Loucy (cell line): ENCODE measurements at regions not wholly inside any gene's neighbourhood (a gene's known extent, or its start where the extent isn't known, plus 50 kb on each side); places are given as distances from the start of the nearest gene placed in this dataset.

Source experiments
- EZH2phosphoT487 ChIP-seq: fragments of 200-600 bp; IDR thresholded peaks from 2 replicates; pipeline ENCODE4 v1.6.1; 2018; ENCODE audit warnings: antibody characterized with exemption, mild to moderate bottlenecking, moderate library complexity, borderline replicate concordance
- TF ChIP-seq, protein P1 (sequence below): fragments of 200-600 bp; sonication (generic); conservative IDR thresholded peaks from 2 replicates; pipeline ENCODE4 v1.5.1; 2014; ENCODE audit warnings: mild to moderate bottlenecking, antibody characterized with exemption, low read length

DNA sequence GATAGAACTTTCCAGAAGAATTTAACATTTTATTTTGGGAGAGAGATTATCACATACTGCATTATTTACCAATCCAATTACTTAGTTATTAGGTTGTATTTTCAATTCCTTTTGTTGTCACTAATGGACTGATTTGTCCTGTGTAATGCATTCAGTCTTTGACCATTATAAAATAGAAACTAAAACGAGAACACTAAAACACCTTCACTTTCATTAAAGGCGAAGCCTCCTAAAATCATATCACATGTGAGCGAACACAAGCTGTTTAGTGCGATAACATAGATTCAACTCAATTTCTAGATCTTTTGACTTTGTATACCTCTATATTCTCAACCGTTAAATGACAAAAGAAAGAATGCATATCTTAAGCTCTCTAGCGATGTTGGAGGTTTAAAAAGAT lies 253.4 kb downstream of the VGLL3 start:
- TF ChIP-seq, protein P1, sequence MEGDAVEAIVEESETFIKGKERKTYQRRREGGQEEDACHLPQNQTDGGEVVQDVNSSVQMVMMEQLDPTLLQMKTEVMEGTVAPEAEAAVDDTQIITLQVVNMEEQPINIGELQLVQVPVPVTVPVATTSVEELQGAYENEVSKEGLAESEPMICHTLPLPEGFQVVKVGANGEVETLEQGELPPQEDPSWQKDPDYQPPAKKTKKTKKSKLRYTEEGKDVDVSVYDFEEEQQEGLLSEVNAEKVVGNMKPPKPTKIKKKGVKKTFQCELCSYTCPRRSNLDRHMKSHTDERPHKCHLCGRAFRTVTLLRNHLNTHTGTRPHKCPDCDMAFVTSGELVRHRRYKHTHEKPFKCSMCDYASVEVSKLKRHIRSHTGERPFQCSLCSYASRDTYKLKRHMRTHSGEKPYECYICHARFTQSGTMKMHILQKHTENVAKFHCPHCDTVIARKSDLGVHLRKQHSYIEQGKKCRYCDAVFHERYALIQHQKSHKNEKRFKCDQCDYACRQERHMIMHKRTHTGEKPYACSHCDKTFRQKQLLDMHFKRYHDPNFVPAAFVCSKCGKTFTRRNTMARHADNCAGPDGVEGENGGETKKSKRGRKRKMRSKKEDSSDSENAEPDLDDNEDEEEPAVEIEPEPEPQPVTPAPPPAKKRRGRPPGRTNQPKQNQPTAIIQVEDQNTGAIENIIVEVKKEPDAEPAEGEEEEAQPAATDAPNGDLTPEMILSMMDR: no peak
- no peak for TF ChIP-seq EZH2phosphoT487
